SJSA1 (cell line): ENCODE measurements at regions not wholly inside any gene's neighbourhood (a gene's known extent, or its start where the extent isn't known, plus 50 kb on each side); places are given as distances from the start of the nearest gene placed in this dataset.

ENCODE experiments used
- DNase-seq, 2 experiments: peaks; one replicate each; pipeline ENCODE4 v3.0.0-alpha.2; 2015 to 2020; ENCODE audit warnings: low spot score in 2 of 2, low read depth in 1 of 2
- H3K27ac ChIP-seq: fragments of 250-450 bp; sonication (Bioruptor Pico); 2 replicates; pipeline ENCODE4 v1.5.1; 2020; ENCODE audit warnings: mild to moderate bottlenecking, moderate library complexity
- H3K27me3 ChIP-seq: fragments of 250-450 bp; sonication (Bioruptor Pico); replicated peaks from 2 replicates; pipeline ENCODE4 v1.5.1; 2020; ENCODE audit warnings: mild to moderate bottlenecking, moderate library complexity
- H3K36me3 ChIP-seq: fragments of 250-450 bp; sonication (Bioruptor Pico); 2 replicates; pipeline ENCODE4 v1.5.1; 2020; ENCODE audit warnings: mild to moderate bottlenecking
- H3K4me1 ChIP-seq: fragments of 250-450 bp; sonication (Bioruptor Pico); replicated peaks from 2 replicates; pipeline ENCODE4 v1.6.1; 2021; ENCODE audit warnings: mild to moderate bottlenecking
- H3K4me3 ChIP-seq: fragments of 250-450 bp; sonication (Bioruptor Pico); 2 replicates; pipeline ENCODE4 v1.5.1; 2020; ENCODE audit warnings: mild to moderate bottlenecking
- H3K9me3 ChIP-seq: fragments of 250-450 bp; sonication (Bioruptor Pico); replicated peaks from 2 replicates; pipeline ENCODE4 v1.5.1; 2020; ENCODE audit warnings: mild to moderate bottlenecking

DNA sequence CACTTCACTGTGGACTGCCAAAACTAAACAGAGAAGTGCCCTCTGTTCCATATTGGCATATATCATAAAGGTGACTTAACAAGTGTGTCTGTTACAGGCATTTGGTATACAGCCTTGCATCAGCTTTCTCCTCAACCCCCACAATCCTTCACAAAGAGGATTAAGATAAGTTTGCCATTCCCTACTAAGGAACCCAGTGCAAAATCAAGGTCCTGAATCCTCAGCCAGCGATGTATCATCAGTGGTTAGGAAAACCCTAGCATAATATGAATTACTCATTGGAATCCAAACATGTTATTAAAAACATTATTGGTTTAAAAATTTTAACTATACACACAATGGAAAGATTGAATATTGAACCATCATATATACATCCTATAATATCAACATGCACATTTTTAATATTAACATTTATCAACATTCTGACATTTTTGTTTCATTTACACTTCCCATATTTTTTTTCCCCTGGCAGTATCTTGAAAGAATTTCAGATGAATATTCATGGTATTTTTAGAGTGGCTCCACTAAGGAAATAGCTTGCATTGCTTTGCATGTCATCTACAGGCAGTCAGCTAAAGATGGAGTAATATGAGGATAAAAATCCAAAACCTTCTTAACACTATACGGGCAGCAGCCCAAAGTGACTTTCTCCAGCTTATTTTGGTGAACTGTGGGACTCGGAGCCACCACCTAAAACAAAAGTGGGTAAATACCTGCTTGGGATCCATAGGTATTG is 215.6 kb upstream of the CHRM2 start:
- Histone ChIP-seq H3K4me3 (no peak overlapping the region), H3K36me3 (no peaks in the 10 kb centered on the region), H3K9me3 (no peaks in the 10 kb centered on the region), H3K27me3 (no peaks in the 10 kb centered on the region), H3K4me1 (no peaks in the 10 kb centered on the region), H3K27ac (no peak overlapping the region)
- DNase-seq = no peak

- Histone ChIP-seq H3K9me3 (no peaks in the 10 kb centered on the region), H3K27ac (no peak overlapping the region), H3K36me3 (no peaks in the 10 kb centered on the region), H3K4me1 (no peaks in the 10 kb centered on the region), H3K4me3 (no peak overlapping the region), H3K27me3 (peaks cover 7% of the 10 kb centered on the region; the same call in 1 of the 2 replicates)
- DNase-seq = no peak
Observed at GRCh38 chr7:136640977-136641376, 227.5 kb upstream of the CHRM2 start.

- Histone ChIP-seq H3K27me3 (peaks cover 3% of the 10 kb centered on the region; the same call in 1 of the 2 replicates), H3K27ac (no peak overlapping the region), H3K36me3 (no peaks in the 10 kb centered on the region), H3K4me3 (no peak overlapping the region), H3K4me1 (no peaks in the 10 kb centered on the region), H3K9me3 (no peaks in the 10 kb centered on the region)
- no peak for DNase-seq
Observed at GRCh38 chr7:136637813-136638212, 230.6 kb upstream of the CHRM2 start.

DNA sequence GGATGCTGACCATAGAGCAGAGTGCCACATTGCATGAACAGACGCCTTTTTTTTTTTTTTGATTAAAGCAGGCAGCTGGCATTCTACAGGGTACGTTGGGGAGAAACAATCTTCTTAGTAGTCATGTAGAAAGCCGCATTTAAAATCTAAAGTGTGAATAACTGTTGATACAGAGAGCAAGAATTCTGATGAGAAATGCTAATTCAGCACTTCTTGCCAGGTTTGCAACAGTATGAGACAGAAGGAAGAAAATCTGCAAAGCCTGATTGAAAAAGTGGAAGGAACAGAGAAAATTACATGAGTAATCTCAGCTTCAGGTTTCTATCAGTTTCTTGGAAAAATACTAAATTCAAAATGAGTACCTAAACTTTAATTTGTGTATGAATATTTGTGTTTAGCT is 232.7 kb upstream of the CHRM2 start:
- H3K27ac ChIP-seq = no peak overlapping the region
- H3K36me3 ChIP-seq = no peaks in the 10 kb centered on the region
- H3K9me3 ChIP-seq = no peaks in the 10 kb centered on the region
- no peak for DNase-seq
- H3K4me1 ChIP-seq = no peaks in the 10 kb centered on the region
- H3K27me3 ChIP-seq = no peaks in the 10 kb centered on the region
- H3K4me3 ChIP-seq = no peak overlapping the region

DNA sequence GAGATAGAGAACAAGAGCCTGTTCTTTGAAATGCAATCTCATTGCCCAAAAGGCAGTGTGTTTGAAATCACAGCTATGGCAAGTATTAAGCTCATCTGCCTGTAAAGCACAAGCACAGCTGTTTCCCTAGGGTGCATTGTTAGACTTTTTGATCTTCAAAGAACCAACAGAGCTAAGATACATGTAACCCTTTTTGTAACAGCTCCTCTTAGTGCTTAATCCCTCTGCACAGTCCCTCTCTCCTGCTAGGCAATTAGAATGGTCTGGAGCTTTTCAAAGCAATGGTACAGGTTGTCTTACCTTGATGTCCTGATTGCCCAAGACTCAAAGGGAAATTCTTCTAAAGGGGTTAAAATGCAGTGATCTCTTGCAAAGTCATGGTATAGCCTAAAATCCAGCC is 249.6 kb upstream of the CHRM2 start:
- DNase-seq = no peak
- no peaks in the 10 kb centered on the region for H3K27me3 ChIP-seq
- no peak overlapping the region for H3K4me3 ChIP-seq
- H3K36me3 ChIP-seq = no peaks in the 10 kb centered on the region
- H3K9me3 ChIP-seq = no peaks in the 10 kb centered on the region
- no peaks in the 10 kb centered on the region for H3K4me1 ChIP-seq
- H3K27ac ChIP-seq = no peak overlapping the region

- no peak for DNase-seq
- no peaks in the 10 kb centered on the region for H3K4me1 ChIP-seq
Observed at GRCh38 chr7:136617176-136617575, 251.3 kb upstream of the CHRM2 start.

DNA sequence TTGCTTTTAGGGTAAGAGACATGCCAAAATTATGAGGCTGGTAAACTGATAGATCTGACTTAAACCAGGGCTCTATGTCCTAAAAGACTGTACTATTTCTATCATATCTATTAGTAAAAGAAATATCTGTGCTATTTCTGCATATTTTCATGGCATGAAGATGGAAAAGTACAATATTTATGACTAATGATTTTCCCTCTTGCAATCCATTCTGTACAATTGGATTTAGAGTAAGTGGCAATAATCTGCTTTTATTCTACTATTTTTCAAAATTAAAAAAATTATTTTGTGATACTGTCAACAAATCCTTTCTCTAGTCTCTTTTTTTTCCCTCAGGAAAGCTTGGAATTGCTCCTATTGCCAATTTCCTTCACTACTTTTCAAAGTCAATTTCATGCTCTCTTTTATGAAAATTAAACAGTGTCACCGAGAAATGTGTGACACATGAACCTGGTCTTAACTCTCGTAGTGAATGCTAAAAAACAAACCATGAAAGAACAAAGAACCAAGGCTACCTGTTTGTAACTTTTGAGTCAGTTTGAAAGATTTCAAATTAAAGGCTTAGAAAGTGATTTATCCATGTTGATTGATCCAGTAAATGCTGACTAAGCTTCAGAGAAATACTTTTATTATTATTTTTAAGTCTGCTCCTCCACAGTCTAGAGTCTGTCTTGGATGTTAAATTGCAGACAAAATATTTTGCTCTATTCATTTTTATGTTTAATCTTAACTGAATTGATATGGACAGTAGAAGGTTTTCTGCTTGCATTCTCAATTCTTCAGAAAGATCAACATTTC is 262.7 kb upstream of the CHRM2 start:
- Histone ChIP-seq H3K4me3 (no peak overlapping the region), H3K4me1 (no peaks in the 10 kb centered on the region), H3K36me3 (no peaks in the 10 kb centered on the region), H3K27ac (no peak overlapping the region), H3K27me3 (no peaks in the 10 kb centered on the region), H3K9me3 (no peaks in the 10 kb centered on the region)
- no peak for DNase-seq

More at GRCh38 chr7:136617176-136617575, 251.3 kb upstream of the CHRM2 start:
- Histone ChIP-seq H3K9me3 (no peaks in the 10 kb centered on the region), H3K4me3 (no peak overlapping the region), H3K27ac (no peak overlapping the region), H3K36me3 (no peaks in the 10 kb centered on the region), H3K27me3 (no peaks in the 10 kb centered on the region)

GRCh38 chr7:136601772-136602171 is 266.7 kb upstream of the CHRM2 start:
- H3K4me3 ChIP-seq = no peak overlapping the region
- H3K27me3 ChIP-seq = no peaks in the 10 kb centered on the region
- no peak overlapping the region for H3K27ac ChIP-seq
- H3K9me3 ChIP-seq = no peaks in the 10 kb centered on the region
- H3K36me3 ChIP-seq = no peaks in the 10 kb centered on the region
- no peak for DNase-seq
- H3K4me1 ChIP-seq = no peaks in the 10 kb centered on the region

- H3K27me3 ChIP-seq = no peaks in the 10 kb centered on the region
- no peak for DNase-seq
- H3K27ac ChIP-seq = no peak overlapping the region
- no peaks in the 10 kb centered on the region for H3K4me1 ChIP-seq
- no peaks in the 10 kb centered on the region for H3K36me3 ChIP-seq
- no peak overlapping the region for H3K4me3 ChIP-seq
- H3K9me3 ChIP-seq = no peaks in the 10 kb centered on the region
Observed at GRCh38 chr7:136600475-136600874, 268.0 kb upstream of the CHRM2 start.

DNA sequence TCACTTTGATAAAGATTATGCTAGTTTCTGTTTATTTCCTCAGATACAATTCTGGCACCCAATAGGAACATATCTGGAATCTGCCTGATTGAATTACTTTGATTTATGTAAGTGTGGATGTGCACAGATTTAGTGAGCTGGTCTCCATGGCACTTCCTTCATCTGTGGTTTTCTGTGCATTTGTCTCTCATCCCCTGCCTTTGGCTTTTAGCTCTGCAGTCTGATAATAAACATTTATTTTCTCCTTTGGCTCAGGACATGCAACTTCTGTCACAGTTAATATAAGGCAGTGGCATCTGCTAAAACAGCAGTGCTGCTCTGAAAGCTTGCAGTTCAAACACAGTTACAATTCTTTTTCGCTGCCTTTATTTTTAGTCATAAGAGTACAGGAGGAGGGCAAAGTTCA is 273.7 kb upstream of the CHRM2 start:
- H3K27ac ChIP-seq = no peak overlapping the region
- no peaks in the 10 kb centered on the region for H3K9me3 ChIP-seq
- DNase-seq = no peak
- no peaks in the 10 kb centered on the region for H3K4me1 ChIP-seq
- no peak overlapping the region for H3K4me3 ChIP-seq
- no peaks in the 10 kb centered on the region for H3K27me3 ChIP-seq
- H3K36me3 ChIP-seq = no peaks in the 10 kb centered on the region

- no peaks in the 10 kb centered on the region for H3K27me3 ChIP-seq
- H3K9me3 ChIP-seq = no peaks in the 10 kb centered on the region
- no peak overlapping the region for H3K27ac ChIP-seq
- DNase-seq = no peak
- H3K4me1 ChIP-seq = no peaks in the 10 kb centered on the region
- H3K36me3 ChIP-seq = no peaks in the 10 kb centered on the region
- H3K4me3 ChIP-seq = no peak overlapping the region
Observed at GRCh38 chr7:136588216-136588615, 280.2 kb upstream of the CHRM2 start.

GRCh38 chr7:136585954-136586670 is 282.3 kb upstream of the CHRM2 start:
- no peaks in the 10 kb centered on the region for H3K27me3 ChIP-seq
- DNase-seq = no peak
- no peaks in the 10 kb centered on the region for H3K36me3 ChIP-seq
- H3K9me3 ChIP-seq = no peaks in the 10 kb centered on the region
- H3K27ac ChIP-seq = no peak overlapping the region
- H3K4me3 ChIP-seq = no peak overlapping the region
- no peaks in the 10 kb centered on the region for H3K4me1 ChIP-seq

DNA sequence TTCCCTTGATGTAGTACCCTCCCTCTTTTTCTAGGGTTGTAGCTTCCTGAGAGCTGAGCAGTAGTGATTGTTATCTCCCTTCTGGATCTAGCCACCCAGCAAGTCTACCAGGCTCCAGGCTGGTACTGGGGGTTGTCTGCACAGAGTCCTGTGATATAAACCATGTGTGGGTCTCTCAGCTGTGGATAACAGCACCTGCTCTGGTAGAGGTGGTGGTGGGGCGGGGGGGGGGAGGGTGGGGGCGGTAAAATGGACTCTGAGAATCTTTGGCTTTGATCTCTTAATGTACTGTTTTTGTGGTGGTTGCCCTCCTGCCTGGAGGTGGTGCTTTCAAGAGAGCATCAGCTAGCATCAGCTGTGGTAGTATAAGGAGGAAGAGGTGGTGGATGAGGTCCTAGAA is 302.0 kb upstream of the CHRM2 start:
- Histone ChIP-seq H3K27me3 (no peaks in the 10 kb centered on the region), H3K4me1 (no peaks in the 10 kb centered on the region), H3K4me3 (no peak overlapping the region), H3K9me3 (no peaks in the 10 kb centered on the region), H3K27ac (no peak overlapping the region), H3K36me3 (no peaks in the 10 kb centered on the region)
- DNase-seq = no peak

- no peaks in the 10 kb centered on the region for H3K27me3 ChIP-seq
- H3K4me1 ChIP-seq = no peaks in the 10 kb centered on the region
- no peak overlapping the region for H3K27ac ChIP-seq
- H3K36me3 ChIP-seq = no peaks in the 10 kb centered on the region
- no peak overlapping the region for H3K4me3 ChIP-seq
- no peaks in the 10 kb centered on the region for H3K9me3 ChIP-seq
- no peak for DNase-seq
Observed at GRCh38 chr7:136555933-136556332, 312.5 kb upstream of the CHRM2 start.
